GM21737 (cell line): ENCODE measurements at regions not wholly inside any gene's neighbourhood (a gene's known extent, or its start where the extent isn't known, plus 50 kb on each side); places are given as distances from the start of the nearest gene placed in this dataset.

Source experiments
- ATAC-seq: cut with Tn5 transposase; IDR thresholded peaks from one replicate; pipeline ENCODE4 v1.9.1; 2021; ENCODE audit warnings: mild to moderate bottlenecking, moderate library complexity; ENCODE audit not compliant: unreplicated experiment

DNA sequence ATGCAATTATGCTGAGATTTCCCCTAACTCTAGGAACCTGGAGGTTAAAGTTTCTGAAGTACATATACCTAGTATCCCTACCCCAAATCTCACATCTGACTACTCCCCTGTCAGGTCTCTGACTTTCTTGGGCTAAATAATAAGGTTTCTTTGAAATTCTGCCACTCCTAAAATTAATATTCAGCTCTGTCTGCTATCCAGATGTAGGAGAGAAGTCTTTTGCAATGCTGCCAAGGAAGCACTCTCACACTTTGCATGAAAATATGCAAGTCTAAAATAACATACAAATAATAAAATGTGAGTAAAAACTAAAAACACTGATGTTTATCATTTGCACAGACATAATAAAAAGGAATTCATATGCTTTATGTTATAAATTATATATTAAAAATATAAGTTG is 196.9 kb upstream of the LRFN5 start:
- ATAC-seq = no peak

DNA sequence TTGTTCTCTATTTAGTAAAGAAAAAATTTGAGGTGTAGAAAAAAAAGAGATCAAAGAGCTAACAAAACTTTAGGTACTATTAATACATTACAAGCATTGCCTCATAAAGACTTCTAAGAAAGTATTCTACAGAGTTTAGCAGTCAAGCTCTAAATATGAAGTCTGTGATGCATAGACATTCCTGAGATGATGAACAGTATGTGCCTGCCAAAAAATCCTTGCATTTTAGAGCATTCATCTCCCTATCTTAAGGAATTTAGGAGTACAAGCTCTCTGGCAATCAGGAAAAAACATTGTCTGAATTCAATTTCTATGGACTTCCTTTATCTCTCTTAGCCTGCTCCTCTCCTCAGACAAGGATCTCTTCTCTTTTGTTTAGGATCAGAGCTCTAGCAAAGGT is 202.6 kb upstream of the LRFN5 start:
- no peak for ATAC-seq

DNA sequence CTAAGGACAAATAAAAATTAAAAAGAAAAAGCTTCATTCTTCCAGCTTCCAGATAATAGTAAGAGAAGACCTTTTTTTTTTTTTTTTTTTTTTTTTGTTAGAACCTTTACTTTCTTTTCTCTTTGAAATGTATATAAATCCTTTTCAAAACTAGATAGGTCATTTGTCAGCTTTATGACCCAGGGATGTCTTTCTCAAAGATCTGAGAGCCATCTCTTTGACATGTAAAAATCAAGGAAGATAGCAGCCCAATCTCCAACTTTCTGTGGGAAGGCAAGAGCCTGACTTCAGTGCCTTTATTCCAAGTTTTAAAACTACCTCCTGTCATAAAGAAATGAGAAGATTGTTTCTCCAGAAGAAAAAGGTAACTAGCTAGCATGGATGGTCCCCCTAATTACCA is 203.3 kb upstream of the LRFN5 start:
- ATAC-seq = no peak

DNA sequence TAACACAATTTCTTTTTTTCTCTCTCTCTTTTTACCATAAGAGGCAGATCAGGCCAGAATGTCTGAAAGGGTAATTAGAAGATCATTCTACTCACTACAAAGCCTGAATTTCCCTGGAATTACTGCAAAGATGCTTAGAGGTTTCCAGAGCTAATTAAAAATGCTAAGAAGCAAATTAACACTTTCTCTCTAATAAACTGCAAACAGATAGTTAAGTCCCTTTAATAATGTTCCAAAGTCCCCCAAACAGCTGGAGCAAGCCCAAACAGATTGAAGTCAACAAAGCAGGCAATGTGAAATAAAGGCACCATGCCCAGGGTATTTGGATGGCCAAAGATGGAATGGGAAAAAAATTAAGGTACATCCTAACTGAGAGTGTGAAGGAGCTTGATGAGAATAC is 208.8 kb upstream of the LRFN5 start:
- ATAC-seq = no peak

DNA sequence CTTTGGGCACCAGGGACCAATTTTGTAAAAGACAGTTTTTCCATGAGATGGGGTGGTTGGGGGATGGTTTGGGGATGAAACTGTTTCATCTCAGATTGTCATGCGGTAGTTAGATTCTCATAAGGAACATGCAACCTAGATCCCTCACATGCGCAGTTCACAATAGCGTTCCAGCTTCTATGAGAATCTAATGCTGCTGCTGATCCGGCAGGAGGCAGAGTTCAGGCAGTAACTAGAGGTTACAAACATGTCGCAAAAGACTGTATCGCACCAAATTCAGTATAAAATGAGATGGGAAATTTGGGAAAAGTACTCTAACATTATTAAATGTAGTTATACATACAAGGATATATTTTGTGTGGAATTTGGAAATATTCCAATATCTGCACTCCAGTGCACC is 213.2 kb upstream of the LRFN5 start:
- ATAC-seq = no peak

DNA sequence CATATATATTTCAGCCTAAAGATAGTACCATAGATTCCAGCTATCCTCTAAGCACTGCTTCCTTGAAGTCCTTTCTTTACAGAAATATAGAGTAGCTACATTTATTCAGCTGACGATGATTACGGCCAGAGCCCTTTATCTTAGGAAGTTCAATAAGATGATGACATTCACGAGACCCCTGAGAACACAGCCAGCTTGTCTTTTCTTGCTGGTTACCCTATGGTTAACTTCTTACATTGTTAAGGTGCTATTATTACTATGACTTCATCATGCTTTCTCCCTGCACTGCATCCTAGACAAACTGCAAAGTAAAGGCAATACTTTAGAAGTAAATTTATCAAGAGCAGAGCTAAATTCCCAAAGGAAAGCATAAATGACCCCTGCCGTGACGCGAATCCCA is 214.4 kb upstream of the LRFN5 start:
- no peak for ATAC-seq

DNA sequence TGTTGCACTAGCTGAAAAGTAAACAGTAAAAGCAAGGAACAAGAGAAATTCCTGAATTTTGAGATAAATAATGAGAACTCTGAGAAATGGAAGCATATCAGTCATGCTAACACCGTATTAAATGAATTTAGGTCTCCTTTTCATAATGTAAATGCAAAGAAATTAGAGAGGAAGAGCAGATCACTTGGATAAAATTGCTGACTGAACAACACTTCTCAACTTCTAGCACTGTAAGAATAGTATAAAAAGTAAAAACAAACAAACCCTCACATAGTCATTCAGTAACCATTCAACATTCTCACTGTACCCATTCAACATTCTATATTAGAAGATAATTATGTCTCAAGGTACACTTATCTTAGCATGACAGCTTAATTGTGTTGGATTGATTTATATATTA is 217.3 kb upstream of the LRFN5 start:
- ATAC-seq = no peak

DNA sequence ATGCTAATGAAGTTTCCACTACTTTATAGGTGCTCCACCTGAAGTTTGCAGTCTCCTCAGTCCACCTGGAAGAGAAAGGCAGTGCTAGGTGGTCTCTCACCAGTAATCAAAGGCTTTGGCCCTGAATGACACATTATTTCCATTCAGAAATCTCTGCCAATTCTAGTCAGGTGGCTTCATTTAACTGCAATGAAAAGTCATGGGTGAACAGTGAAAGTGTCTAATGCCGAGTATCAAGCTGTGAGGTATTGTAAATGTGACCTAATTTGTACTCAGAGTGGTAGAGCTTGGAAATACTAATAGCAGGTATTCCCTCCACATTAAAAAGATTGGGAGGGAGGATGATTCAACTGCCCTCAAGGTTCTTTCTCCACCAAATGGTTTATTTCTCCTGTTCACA is 220.9 kb upstream of the LRFN5 start:
- ATAC-seq = no peak

DNA sequence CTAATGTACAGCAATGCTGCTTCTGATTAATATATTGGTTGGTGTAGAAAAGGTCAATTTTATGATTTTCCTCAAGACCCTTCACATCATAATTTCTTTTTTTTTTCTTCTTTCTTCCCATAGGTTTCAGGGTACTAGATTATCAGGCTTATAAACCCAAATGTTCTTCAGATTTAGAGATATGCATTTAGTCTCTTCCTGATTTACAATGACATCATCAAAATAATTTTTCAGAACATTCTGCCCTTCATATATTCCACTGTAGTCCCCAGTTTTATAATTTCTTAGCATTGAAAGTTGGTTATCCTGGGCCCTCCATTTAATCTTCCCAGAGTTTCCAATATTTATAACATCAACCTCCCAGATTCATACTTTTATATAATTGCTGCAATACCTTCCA is 226.7 kb upstream of the LRFN5 start:
- no peak for ATAC-seq

DNA sequence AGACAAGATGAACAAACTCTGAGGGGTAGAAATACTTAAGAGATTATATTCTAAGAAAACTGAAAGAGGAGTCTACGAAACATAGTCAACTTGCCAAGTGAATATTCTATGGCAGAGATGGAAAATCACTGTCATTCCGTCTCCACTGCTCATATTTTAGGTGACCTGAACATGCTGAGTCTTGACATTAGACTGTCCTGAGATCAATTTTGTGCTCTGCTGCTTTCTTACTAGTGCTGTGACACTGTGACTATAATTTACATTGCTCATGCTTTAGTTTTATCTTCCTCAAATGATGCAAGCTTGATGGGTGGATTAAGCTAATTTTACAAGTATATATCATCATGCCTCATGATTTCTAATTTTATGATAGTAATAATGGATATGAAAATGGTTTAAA is 228.2 kb upstream of the LRFN5 start:
- no peak for ATAC-seq

DNA sequence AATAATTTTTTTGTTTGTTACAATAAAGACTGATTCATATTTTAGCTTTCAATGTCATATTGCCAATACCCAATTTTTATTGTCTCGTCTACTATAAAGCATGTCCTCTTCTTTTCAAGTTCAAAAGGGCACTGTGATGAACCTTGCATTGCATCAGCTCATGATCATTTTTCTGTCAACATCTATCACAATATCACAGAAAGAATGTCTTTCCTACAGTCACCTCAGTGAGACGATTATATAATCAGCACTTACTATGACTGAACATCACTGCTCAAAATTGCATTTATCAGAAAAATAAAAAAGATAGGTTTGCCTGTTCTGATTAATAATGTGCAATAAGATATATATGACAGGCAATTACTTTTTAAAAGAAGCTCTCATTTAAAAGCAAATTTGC is 228.7 kb upstream of the LRFN5 start:
- ATAC-seq = no peak

DNA sequence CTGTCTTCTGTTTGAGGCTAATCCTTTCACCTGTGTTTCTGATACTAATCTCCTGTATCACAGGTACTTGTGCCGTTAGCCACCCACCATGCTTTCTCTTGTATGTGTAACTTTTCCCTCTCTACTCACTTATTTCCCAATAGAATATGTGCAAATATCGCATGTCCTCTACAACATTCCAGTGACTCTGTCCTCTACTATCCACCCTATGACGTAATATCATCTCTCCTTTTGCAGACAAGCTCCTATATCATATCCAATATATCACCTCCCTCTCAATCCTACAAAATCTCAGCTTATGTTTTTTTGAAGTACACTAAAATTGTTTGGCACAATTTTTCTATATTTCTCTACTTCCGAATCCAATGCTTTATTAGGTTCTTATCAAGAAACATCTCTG is 232.6 kb upstream of the LRFN5 start:
- ATAC-seq = no peak

DNA sequence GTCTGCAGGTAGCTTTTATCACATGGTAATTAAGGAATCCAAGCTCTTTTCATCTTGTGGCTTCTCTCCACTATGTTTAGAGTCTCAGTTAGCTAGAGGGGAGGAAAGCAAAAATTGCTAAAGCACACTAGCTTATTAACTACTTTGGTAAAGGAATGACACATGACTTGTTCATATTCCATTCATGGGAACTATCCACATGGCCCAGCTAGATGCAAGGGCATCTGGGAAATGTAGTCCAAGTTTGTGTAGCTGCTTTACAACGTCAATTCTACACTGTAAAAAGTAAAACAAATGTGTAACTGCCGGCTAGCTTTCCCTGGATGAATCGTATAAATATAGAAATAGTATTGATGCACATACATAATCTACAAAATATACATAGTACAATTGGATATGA is 244.5 kb upstream of the LRFN5 start:
- no peak for ATAC-seq

DNA sequence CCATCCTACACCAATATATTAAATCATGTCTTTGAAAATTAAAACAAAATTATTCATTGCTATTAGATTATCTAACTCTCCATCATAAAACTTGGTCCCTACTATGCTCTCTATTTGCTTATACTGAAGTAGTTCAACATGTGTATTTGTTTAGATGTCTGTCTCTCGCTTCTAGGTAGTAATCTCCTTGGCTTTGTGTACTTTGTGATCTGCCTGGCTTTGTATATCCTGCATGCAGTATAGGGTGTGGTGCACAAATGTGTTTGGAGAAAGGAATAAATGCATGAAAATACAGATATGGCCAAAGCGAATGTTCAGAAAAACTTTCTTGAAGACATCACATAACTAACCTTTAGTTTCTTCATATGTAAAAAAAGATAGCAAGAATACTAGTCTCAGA is 246.6 kb upstream of the LRFN5 start:
- ATAC-seq = no peak

DNA sequence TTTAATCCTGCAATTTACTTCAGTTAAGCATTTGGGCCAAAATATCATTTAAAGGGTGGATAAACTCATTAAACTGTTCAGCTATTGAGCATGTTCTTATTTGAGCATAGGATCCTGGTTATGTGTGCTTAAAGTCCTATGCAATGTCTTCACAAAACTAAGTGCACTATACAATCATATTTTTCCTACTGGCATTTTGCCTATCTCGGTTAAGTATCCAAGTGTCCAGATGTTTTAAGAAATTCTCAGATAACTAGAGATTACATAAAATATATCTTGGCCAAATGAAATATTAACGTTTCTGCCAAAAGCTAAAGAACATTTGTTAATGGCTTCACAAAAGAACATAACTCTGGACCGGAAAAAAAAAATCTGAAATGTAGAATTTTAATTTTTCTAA is 250.8 kb upstream of the LRFN5 start:
- no peak for ATAC-seq

DNA sequence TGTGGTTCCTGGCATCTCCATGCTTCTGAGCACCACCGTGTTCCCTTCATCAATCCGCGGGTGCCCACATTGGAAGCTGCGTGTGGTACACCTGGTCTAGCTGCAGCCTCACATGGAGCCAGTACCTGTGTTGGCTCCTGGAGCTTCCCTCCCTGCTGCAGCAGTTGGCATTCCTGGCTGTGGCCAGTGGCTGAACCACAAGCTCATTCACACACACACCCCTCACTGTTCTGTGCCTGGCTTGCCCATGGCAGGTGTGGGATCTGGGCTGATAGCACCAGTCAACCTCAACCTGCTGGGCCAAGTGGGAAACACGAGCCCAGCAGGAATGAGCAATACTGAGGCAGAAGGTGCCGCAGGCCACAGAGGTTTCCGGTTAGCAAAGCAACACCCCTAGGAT is 256.2 kb upstream of the LRFN5 start:
- ATAC-seq = no peak

DNA sequence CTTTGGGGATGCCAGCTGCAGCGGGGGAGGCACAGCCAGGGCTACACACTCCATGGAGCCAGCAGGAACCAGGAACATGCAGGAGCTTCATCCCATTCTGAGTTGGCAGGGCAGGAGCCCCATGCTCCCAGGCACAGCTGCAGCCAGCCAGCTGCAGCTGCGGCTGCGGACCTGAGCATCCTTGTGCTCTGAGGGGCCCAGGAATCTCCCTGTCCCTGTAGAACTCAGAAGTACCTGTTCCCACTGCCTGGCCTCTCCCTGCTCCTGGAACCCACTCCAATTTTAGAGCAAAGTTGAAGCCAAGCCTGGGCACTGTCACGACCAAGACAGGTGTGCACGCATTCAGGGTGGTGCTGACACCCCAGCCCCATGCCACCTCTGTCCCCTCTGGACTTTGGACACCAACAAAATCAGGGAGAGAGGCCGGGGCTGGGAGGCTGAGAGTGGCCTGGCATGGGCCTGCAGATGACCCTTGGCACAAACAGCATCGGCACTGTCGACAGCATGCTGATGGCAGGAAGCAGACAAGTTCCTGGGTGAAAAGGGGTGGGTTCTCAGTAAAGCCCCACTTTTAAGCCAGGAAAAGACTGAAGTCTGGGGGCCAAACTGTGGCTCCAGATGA is 257.3 kb upstream of the LRFN5 start:
- no peak for ATAC-seq

DNA sequence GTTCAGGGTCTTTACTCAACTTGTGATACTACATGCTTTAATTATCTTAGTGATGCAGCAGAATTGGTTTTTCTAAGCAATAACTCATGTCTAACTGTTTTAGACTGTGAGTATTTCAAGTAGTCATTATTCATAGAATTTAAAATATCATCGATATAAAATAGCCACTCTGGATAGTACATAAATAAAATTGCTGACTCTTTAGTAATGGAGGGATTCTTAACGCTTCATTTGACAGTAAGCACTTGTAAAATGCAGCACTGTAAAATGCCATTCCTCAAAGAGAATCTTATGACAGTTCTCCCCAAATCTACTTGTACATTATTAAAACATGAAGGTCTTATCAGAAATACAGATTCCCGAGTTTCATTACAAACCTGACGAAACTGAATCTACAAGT is 262.8 kb upstream of the LRFN5 start:
- no peak for ATAC-seq

DNA sequence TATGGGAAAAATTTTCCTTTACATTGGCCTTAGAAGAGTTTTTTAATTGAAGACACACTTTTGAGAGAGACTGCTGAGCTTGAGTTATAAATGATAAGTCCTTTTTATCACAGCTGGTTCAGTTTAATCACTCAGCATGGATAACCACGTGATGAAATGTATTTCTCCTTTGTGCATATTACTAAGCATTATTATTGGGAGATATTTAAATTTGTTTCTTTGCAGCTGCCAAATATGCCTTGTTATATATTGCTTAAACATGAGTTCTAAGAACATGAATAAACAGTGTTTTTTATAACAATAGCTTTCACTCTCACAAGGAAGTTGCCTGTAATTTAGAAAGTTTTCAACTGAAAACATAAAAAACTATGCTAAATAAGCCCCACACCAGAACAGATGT is 293.5 kb upstream of the LRFN5 start:
- no peak for ATAC-seq

DNA sequence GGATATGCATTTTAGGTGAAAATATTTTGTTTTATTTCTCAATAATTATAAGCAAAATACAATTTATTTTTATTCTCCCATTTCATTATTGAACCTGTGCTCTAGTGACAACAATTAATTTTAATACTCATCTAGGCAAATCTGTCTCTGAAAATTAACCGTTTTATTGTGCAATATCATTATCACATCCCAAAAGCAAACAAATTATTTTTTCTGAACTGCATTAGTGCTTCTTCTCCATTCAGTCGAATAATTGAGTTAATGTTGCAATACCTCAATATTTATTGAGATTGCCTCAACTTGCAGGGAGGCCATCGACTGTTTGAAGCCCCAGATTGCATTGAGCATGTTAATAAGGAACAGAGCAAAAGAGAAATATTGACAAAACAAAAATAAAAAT is 303.2 kb upstream of the LRFN5 start:
- ATAC-seq = no peak

DNA sequence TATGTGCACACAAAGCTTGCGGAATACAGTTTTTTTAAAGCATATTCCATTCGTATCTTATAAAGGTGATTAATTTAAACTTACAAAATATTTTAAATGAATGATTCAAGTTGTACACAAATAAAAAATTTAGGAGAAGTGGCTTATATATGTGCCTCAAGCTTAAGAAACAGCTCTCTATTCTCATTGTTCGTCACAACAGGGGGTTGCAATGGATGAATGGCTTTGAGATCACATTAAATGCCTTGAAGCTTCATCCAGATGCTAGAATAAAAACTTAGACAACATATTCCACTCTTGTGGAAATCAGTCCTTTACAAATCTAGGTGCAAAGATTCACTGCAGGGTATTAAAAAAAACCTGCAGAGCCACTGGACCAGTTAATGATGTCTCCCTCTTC is 303.9 kb upstream of the LRFN5 start:
- ATAC-seq = no peak

DNA sequence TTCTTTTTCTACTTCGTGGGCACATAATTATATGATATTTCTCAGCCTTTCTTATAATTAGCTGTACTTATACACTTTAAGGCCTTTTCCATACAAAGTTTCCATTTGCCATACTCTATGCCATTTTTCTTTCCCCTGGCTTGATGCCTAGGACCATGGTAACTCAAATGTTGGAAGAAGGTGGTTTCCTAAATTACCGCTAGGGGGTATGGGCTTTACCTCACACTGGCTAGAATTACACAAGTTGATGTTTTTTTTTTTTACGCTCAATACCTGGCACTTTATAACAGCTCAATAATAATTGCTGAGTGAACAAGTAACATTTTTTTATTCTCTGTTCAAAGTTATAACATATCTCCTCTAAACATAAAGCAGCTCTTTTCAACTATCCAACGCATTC is 306.8 kb upstream of the LRFN5 start:
- no peak for ATAC-seq

DNA sequence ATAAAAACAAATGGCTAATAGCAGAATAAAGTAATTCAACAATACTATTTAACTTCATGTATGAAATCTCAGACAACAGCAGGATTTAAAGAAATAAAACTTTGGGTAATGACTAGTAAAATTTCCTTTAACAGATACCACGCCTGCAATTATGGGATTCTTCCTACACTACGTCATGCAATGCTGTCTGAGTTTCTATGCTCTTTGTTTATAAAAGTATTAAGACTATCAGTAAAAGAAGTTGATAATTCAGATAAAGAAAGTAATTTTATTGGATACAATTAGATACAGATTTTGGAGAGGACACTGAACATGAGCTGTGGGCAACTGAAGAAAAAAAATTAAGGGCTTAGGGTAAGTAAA is 308.4 kb upstream of the LRFN5 start:
- no peak for ATAC-seq
